ENCODE measurements at regions not wholly inside any gene's neighbourhood (a gene's known extent, or its start where the extent isn't known, plus 50 kb on each side); places are given as distances from the start of the nearest gene placed in this dataset.

GRCh38 chr3:177321819-177322218 is 124.5 kb upstream of the TBL1XR1 start:
- DNase-seq (ENCODE audit: low read depth) = no peak
- TF ChIP-seq CTCF (IDR thresholded peaks at IDR 0.05; ENCODE audit: control insufficient read depth, insufficient read depth, low read depth, low read length, missing control alignments) = no peak

GRCh38 chr3:177322881-177323280 is 125.6 kb upstream of the TBL1XR1 start:
- DNase-seq (ENCODE audit: low read depth) = no peak
- no peak for TF ChIP-seq CTCF (IDR thresholded peaks at IDR 0.05; ENCODE audit: control insufficient read depth, insufficient read depth, low read depth, low read length, missing control alignments)
- H3K4me3 ChIP-seq (ENCODE audit: control insufficient read depth, low read depth, low read length) = no peak overlapping the region

More at GRCh38 chr3:177321819-177322218, 124.5 kb upstream of the TBL1XR1 start:
- no peak overlapping the region for H3K4me3 ChIP-seq (ENCODE audit: control insufficient read depth, low read depth, low read length)

- no peak overlapping the region for H3K4me3 ChIP-seq (ENCODE audit: control insufficient read depth, low read depth, low read length)
- TF ChIP-seq CTCF (IDR thresholded peaks at IDR 0.05; ENCODE audit: control insufficient read depth, insufficient read depth, low read depth, low read length, missing control alignments) = no peak
- DNase-seq (ENCODE audit: low read depth) = no peak
These were observed 132.6 kb upstream of the TBL1XR1 start for GRCh38 chr3:177329854-177330253.

GRCh38 chr3:177330779-177331178 is 133.5 kb upstream of the TBL1XR1 start:
- no peak for TF ChIP-seq CTCF (IDR thresholded peaks at IDR 0.05; ENCODE audit: control insufficient read depth, insufficient read depth, low read depth, low read length, missing control alignments)
- no peak for DNase-seq (ENCODE audit: low read depth)
- no peak overlapping the region for H3K4me3 ChIP-seq (ENCODE audit: control insufficient read depth, low read depth, low read length)

GRCh38 chr3:177331203-177331835 is 134.0 kb upstream of the TBL1XR1 start:
- no peak for DNase-seq (ENCODE audit: low read depth)
- no peak for TF ChIP-seq CTCF (IDR thresholded peaks at IDR 0.05; ENCODE audit: control insufficient read depth, insufficient read depth, low read depth, low read length, missing control alignments)
- H3K4me3 ChIP-seq (ENCODE audit: control insufficient read depth, low read depth, low read length) = no peak overlapping the region

- DNase-seq (ENCODE audit: low read depth) = no peak
- H3K4me3 ChIP-seq (ENCODE audit: control insufficient read depth, low read depth, low read length) = no peak overlapping the region
- no peak for TF ChIP-seq CTCF (IDR thresholded peaks at IDR 0.05; ENCODE audit: control insufficient read depth, insufficient read depth, low read depth, low read length, missing control alignments)
These were observed 135.7 kb upstream of the TBL1XR1 start for GRCh38 chr3:177332955-177333354.
